Right forelimb (tissue), 1 donor: ENCODE measurements at regions not wholly inside any gene's neighbourhood (a gene's known extent, or its start where the extent isn't known, plus 50 kb on each side); places are given as distances from the start of the nearest gene placed in this dataset.

Experiments used
- DNase-seq: peaks from one replicate; pipeline ENCODE4 v3.0.0-alpha.2; 2018

- DNase-seq, result no peak
Measured at GRCh38 chr14:41403360-41403759, 203.3 kb upstream of the LRFN5 start.

GRCh38 chr14:41397926-41398325 lies 208.8 kb upstream of the LRFN5 start:
- no peak for DNase-seq

GRCh38 chr14:41393512-41393911 lies 213.2 kb upstream of the LRFN5 start:
- no peak for DNase-seq

- no peak for DNase-seq
Measured at GRCh38 chr14:41392226-41392625, 214.4 kb upstream of the LRFN5 start.

- no peak for DNase-seq
Measured at GRCh38 chr14:41389355-41389754, 217.3 kb upstream of the LRFN5 start.

GRCh38 chr14:41385797-41386196 lies 220.9 kb upstream of the LRFN5 start:
- DNase-seq, result no peak

- DNase-seq, result no peak
Measured at GRCh38 chr14:41380017-41380416, 226.7 kb upstream of the LRFN5 start.

GRCh38 chr14:41378526-41378925 lies 228.2 kb upstream of the LRFN5 start:
- no peak for DNase-seq

GRCh38 chr14:41377932-41378331 lies 228.7 kb upstream of the LRFN5 start:
- no peak for DNase-seq

GRCh38 chr14:41374092-41374491 lies 232.6 kb upstream of the LRFN5 start:
- DNase-seq, result no peak

- no peak for DNase-seq
Measured at GRCh38 chr14:41362139-41362538, 244.5 kb upstream of the LRFN5 start.

- DNase-seq, result no peak
Measured at GRCh38 chr14:41360126-41360525, 246.6 kb upstream of the LRFN5 start.

- no peak for DNase-seq
Measured at GRCh38 chr14:41355866-41356265, 250.8 kb upstream of the LRFN5 start.

GRCh38 chr14:41350476-41350875 lies 256.2 kb upstream of the LRFN5 start:
- no peak for DNase-seq

- no peak for DNase-seq
Measured at GRCh38 chr14:41349289-41349910, 257.3 kb upstream of the LRFN5 start.

- no peak for DNase-seq
Measured at GRCh38 chr14:41343857-41344256, 262.8 kb upstream of the LRFN5 start.

GRCh38 chr14:41313196-41313595 lies 293.5 kb upstream of the LRFN5 start:
- DNase-seq, result no peak

- no peak for DNase-seq
Measured at GRCh38 chr14:41303506-41303905, 303.2 kb upstream of the LRFN5 start.

- DNase-seq, result no peak
Measured at GRCh38 chr14:41302776-41303175, 303.9 kb upstream of the LRFN5 start.

- no peak for DNase-seq
Measured at GRCh38 chr14:41299924-41300323, 306.8 kb upstream of the LRFN5 start.

GRCh38 chr14:41298328-41298690 lies 308.4 kb upstream of the LRFN5 start:
- no peak for DNase-seq

- no peak for DNase-seq
Measured at GRCh38 chr14:41297576-41298327, 308.9 kb upstream of the LRFN5 start.

GRCh38 chr14:41295734-41296133 lies 310.9 kb upstream of the LRFN5 start:
- DNase-seq, result no peak

GRCh38 chr14:41289025-41289424 lies 317.7 kb upstream of the LRFN5 start:
- no peak for DNase-seq

- peak; percentile 66 for DNase-seq
Measured at GRCh38 chr14:41285186-41285748, 321.4 kb upstream of the LRFN5 start.
